PC-9 (cell line): ENCODE measurements at regions not wholly inside any gene's neighbourhood (a gene's known extent, or its start where the extent isn't known, plus 50 kb on each side); places are given as distances from the start of the nearest gene placed in this dataset.

ENCODE experiments used
- BruUV-seq: library from RNA; stranded (reverse); fragments of 400-500 nt; replicated peaks from 2 replicates; lab custom pipeline; 2021; lab: Mats Ljungman, UMichigan
- CTCF ChIA-PET: fragments of 300-600 bp; sonication (Branson Sonifier 250); formaldehyde crosslinking; loops from one replicate; lab custom pipeline; 2022; ENCODE audit warnings: antibody characterized with exemption; lab: Charles Lee
- POLR2A ChIA-PET: fragments of 300-600 bp; sonication (Branson Sonifier 250); formaldehyde crosslinking; loops from one replicate; lab custom pipeline; 2022; ENCODE audit warnings: antibody characterized with exemption; ENCODE audit not compliant: unreplicated experiment; lab: Charles Lee
- DNase-seq, 2 experiments: peaks; one replicate each; pipeline versions ENCODE4 v3.0.0 to v3.0.0-alpha.2; 2015 to 2022; ENCODE audit warnings: mixed read lengths in 1 of 2
- H2AFZ ChIP-seq: fragments of 200-600 bp; sonication (generic); 2 replicates; pipeline ENCODE4 v1.8.1; 2017; ENCODE audit warnings: antibody characterized with exemption
- H3F3A ChIP-seq: fragments of 200-600 bp; sonication (generic); 2 replicates; pipeline ENCODE4 v1.8.1; 2017; ENCODE audit warnings: antibody characterized with exemption, mild to moderate bottlenecking, low read depth; ENCODE audit not compliant: insufficient read depth
- H3K27ac ChIP-seq: fragments of 200-600 bp; sonication (generic); 2 replicates; pipeline ENCODE4 v1.6.1; 2016; ENCODE audit warnings: mixed run types
- H3K27me3 ChIP-seq: fragments of 200-600 bp; sonication (generic); 2 replicates; pipeline ENCODE4 v1.6.1; 2016; ENCODE audit warnings: low read depth, mixed run types; ENCODE audit not compliant: insufficient read depth
- H3K36me3 ChIP-seq: fragments of 200-600 bp; sonication (generic); 2 replicates; pipeline ENCODE4 v1.6.1; 2016; ENCODE audit warnings: low read depth, mixed run types
- H3K4me1 ChIP-seq: fragments of 200-600 bp; sonication (generic); replicated peaks from 2 replicates; pipeline ENCODE4 v1.6.1; 2016; ENCODE audit warnings: mixed run types; ENCODE audit not compliant: insufficient read depth
- H3K4me2 ChIP-seq: fragments of 200-600 bp; sonication (generic); 2 replicates; pipeline ENCODE4 v1.6.1; 2017; ENCODE audit warnings: mixed run types
- H3K4me3 ChIP-seq: fragments of 200-600 bp; sonication (generic); 2 replicates; pipeline ENCODE4 v1.6.1; 2016; ENCODE audit warnings: mixed run types
- H3K79me2 ChIP-seq: fragments of 200-600 bp; sonication (generic); 2 replicates; pipeline ENCODE4 v1.6.1; 2017; ENCODE audit warnings: low read depth, mixed run types
- H3K9me2 ChIP-seq: fragments of 200-600 bp; sonication (generic); 2 replicates; pipeline ENCODE4 v1.8.1; 2017; ENCODE audit warnings: mild to moderate bottlenecking; ENCODE audit not compliant: insufficient read depth
- H3K9me3 ChIP-seq: fragments of 200-600 bp; sonication (generic); 2 replicates; pipeline ENCODE4 v1.8.1; 2016; ENCODE audit warnings: low read depth; ENCODE audit not compliant: insufficient read depth
- H4K20me1 ChIP-seq: fragments of 200-600 bp; sonication (generic); 2 replicates; pipeline ENCODE4 v1.8.1; 2017; ENCODE audit not compliant: insufficient read depth
- EZH2 ChIP-seq: fragments of 200-600 bp; sonication (generic); IDR thresholded peaks from 2 replicates; pipeline ENCODE4 v1.8.0; 2017; ENCODE audit warnings: antibody characterized with exemption, low read depth
- intact Hi-C: fragments of 100-400 bp; cut with micrococcal nuclease; formaldehyde crosslinking; loops from one replicate; pipeline ENCODE4 v1.10.0; 2022; ENCODE audit not compliant: unreplicated experiment
- TF ChIP-seq, protein P1 (sequence below): fragments of 200-600 bp; sonication (generic); conservative IDR thresholded peaks from 2 replicates; pipeline ENCODE4 v1.6.1; 2017; ENCODE audit warnings: mixed run types, antibody characterized with exemption, mild to moderate bottlenecking, moderate library complexity

DNA sequence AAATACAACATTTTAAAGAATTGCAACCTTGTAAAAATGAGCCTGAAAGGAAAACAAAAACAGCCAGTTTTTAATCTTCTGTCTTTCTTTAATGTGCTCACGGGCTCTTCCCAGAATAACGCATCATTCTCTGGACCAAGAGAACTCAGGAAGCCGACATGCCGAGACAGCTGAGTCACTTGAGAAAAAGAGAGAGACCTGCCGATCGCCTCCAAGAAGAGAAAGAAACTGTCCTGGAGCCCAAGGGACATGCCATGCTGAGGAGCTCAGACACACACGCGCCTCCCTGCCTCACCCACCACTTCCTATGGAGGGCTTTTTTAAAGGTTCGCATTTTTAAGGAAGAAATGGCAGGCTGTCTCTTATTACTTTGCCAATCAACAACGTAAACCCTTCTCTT lies 176.4 kb downstream of the ZNF281 start:
- intact Hi-C loops: no loop called here
- H3K79me2 ChIP-seq: no peaks in the 10 kb centered on the region
- TF ChIP-seq EZH2: no peak
- TF ChIP-seq, protein P1, sequence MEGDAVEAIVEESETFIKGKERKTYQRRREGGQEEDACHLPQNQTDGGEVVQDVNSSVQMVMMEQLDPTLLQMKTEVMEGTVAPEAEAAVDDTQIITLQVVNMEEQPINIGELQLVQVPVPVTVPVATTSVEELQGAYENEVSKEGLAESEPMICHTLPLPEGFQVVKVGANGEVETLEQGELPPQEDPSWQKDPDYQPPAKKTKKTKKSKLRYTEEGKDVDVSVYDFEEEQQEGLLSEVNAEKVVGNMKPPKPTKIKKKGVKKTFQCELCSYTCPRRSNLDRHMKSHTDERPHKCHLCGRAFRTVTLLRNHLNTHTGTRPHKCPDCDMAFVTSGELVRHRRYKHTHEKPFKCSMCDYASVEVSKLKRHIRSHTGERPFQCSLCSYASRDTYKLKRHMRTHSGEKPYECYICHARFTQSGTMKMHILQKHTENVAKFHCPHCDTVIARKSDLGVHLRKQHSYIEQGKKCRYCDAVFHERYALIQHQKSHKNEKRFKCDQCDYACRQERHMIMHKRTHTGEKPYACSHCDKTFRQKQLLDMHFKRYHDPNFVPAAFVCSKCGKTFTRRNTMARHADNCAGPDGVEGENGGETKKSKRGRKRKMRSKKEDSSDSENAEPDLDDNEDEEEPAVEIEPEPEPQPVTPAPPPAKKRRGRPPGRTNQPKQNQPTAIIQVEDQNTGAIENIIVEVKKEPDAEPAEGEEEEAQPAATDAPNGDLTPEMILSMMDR: no peak
- H3K4me1 ChIP-seq: no peaks in the 10 kb centered on the region
- H3K9me3 ChIP-seq: no peaks in the 10 kb centered on the region
- H3K27me3 ChIP-seq: no peaks in the 10 kb centered on the region
- CTCF ChIA-PET: interaction anchor here (0.6 kb wide), 1 partner anchor 74 kb away, joined by 3 read pairs; no protein-coding TSS in a partner anchor
- no TSS peak for BruUV-seq
- no peak overlapping the region for H3K27ac ChIP-seq
- no peaks in the 10 kb centered on the region for H3K36me3 ChIP-seq
- H3K4me3 ChIP-seq: no peak overlapping the region
- H3K9me2 ChIP-seq: no peaks in the 10 kb centered on the region
- POLR2A ChIA-PET: no interaction called here
- H4K20me1 ChIP-seq: no peaks in the 10 kb centered on the region
- no peak overlapping the region for H3K4me2 ChIP-seq
- no peak for DNase-seq
- no peaks in the 10 kb centered on the region for H3F3A ChIP-seq
- H2AFZ ChIP-seq: no peak overlapping the region

DNA sequence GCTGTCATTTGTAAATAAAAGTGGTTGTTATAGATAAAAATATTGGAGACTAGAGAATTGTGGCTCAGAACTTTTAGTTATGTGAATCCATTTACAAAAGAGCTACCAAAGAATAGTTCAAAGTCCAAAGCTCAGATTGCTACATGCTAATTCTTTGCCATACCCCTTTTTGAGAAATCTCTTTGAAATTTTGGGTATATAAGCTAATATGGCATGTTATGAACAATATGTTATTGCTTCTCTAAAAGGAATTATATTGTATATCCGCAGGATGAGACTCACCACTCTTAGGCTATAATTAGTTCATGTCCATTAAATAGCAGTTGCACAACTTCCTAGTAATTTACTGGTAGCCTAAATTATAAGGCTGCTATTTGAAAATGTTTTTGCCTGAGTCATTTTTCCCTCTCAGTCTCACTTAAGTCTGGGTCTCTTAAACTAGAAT lies 178.0 kb downstream of the ZNF281 start:
- no peaks in the 10 kb centered on the region for H3K4me1 ChIP-seq
- H3K27ac ChIP-seq: no peak overlapping the region
- H3K4me2 ChIP-seq: no peak overlapping the region
- H4K20me1 ChIP-seq: no peaks in the 10 kb centered on the region
- no TSS peak for BruUV-seq
- H2AFZ ChIP-seq: no peak overlapping the region
- no peaks in the 10 kb centered on the region for H3F3A ChIP-seq
- H3K36me3 ChIP-seq: no peaks in the 10 kb centered on the region
- H3K9me3 ChIP-seq: no peaks in the 10 kb centered on the region
- no peaks in the 10 kb centered on the region for H3K9me2 ChIP-seq
- no peak for TF ChIP-seq EZH2
- TF ChIP-seq, protein P1: no peak
- DNase-seq: no peak
- intact Hi-C loops: no loop called here
- ChIA-PET CTCF (no interaction called here), POLR2A (no interaction called here)
- no peaks in the 10 kb centered on the region for H3K79me2 ChIP-seq
- H3K4me3 ChIP-seq: no peak overlapping the region
- H3K27me3 ChIP-seq: no peaks in the 10 kb centered on the region

DNA sequence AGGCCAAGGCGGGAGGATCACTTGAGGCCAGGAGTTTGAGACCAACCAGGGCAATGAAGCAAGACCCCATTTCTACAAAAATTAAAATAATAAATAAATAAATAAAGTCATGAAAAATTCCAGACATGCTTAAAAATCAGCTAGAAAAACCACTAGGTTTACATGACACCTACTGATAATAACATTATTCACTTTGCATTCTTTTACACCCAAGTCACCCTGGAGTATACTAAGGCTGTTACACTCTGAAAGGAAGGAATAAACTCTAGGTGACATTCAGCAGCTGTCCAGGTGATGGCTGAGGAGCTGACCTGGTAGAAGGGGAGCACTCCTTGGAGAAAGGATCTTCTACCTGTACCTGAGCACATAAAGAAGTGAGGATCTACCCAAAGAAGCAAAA lies 179.2 kb downstream of the ZNF281 start:
- Histone ChIP-seq H4K20me1 (no peaks in the 10 kb centered on the region), H3K4me2 (no peak overlapping the region), H3K4me1 (no peaks in the 10 kb centered on the region), H3K27me3 (no peaks in the 10 kb centered on the region), H3K36me3 (no peaks in the 10 kb centered on the region), H3F3A (no peaks in the 10 kb centered on the region), H3K9me3 (no peaks in the 10 kb centered on the region), H3K9me2 (no peaks in the 10 kb centered on the region), H3K79me2 (no peaks in the 10 kb centered on the region), H3K4me3 (no peak overlapping the region), H3K27ac (no peak overlapping the region), H2AFZ (no peak overlapping the region)
- no peak for DNase-seq
- BruUV-seq: no TSS peak
- ChIA-PET CTCF (interaction anchor here (0.7 kb wide), 1 partner anchor 285 kb away, joined by 4 read pairs; no protein-coding TSS in a partner anchor), POLR2A (no interaction called here)
- no peak for TF ChIP-seq EZH2
- TF ChIP-seq, protein P1: no peak
- intact Hi-C loops: no loop called here
